Adrenal gland (tissue), 5 donors: ENCODE measurements at regions not wholly inside any gene's neighbourhood (a gene's known extent, or its start where the extent isn't known, plus 50 kb on each side); places are given as distances from the start of the nearest gene placed in this dataset.

Experiments
- POLR2A ChIP-seq, 2 donors: fragments of 450-650 bp; IDR thresholded peaks; one replicate each; pipeline ENCODE4 v1.6.1; 2017; ENCODE audit warnings: antibody characterized with exemption in 2 of 2, mild to moderate bottlenecking in 2 of 2, moderate library complexity in 1 of 2
- TF ChIP-seq, protein P1 (sequence below), 6 experiments: fragments of 450-650 bp in 4 of 6; fragments of 200-600 bp in 2 of 6; sonication (generic) in 1 of 6; IDR thresholded peaks; 1 replicate in 5 of 6; 2 replicates in 1 of 6; pipeline versions ENCODE4 v1.5.1 to v1.8.0; 2016 to 2021; ENCODE audit warnings: antibody characterized with exemption in 6 of 6, mild to moderate bottlenecking in 2 of 6, moderate library complexity in 1 of 6
- donor health status: DM: no; HTN: no; CAD: no.

DNA sequence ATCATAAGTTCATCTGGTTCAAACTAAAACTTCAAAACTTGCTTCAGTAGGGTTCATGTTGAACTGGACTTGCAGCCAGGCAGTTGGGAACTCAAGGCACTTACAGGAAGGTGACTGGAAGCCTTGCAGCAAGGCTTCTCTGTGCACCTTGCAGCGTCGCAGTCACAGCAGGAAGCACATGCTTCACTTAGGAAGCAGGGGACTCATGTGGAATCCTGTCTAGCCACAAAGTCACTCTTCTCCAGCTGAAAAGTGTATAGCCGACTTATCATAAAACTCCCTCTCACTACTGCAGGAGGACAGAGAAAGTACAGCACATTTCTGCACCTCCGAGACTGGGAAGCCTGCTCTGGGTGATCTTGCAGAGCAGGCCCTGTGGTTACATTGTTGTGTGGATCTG, 114.0 kb upstream of the PRB2 start:
- TF ChIP-seq, protein P1, sequence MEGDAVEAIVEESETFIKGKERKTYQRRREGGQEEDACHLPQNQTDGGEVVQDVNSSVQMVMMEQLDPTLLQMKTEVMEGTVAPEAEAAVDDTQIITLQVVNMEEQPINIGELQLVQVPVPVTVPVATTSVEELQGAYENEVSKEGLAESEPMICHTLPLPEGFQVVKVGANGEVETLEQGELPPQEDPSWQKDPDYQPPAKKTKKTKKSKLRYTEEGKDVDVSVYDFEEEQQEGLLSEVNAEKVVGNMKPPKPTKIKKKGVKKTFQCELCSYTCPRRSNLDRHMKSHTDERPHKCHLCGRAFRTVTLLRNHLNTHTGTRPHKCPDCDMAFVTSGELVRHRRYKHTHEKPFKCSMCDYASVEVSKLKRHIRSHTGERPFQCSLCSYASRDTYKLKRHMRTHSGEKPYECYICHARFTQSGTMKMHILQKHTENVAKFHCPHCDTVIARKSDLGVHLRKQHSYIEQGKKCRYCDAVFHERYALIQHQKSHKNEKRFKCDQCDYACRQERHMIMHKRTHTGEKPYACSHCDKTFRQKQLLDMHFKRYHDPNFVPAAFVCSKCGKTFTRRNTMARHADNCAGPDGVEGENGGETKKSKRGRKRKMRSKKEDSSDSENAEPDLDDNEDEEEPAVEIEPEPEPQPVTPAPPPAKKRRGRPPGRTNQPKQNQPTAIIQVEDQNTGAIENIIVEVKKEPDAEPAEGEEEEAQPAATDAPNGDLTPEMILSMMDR (IDR thresholded peaks at IDR 0.05), result no peak
- no peak for TF ChIP-seq POLR2A (IDR thresholded peaks at IDR 0.05)
